AG09319 (cell line): ENCODE measurements at regions not wholly inside any gene's neighbourhood (a gene's known extent, or its start where the extent isn't known, plus 50 kb on each side); places are given as distances from the start of the nearest gene placed in this dataset.

ENCODE experiments used
- DNase-seq: peaks from one replicate; pipeline ENCODE4 v3.0.0-alpha.2; 2010; ENCODE audit warnings: low read depth; ENCODE audit errors: extremely low read depth
- CTCF ChIP-seq: IDR thresholded peaks from 2 replicates; pipeline ENCODE4 v1.5.1; 2011; ENCODE audit warnings: low read depth, mild to moderate bottlenecking, inconsistent platforms, low read length, moderate library complexity

GRCh38 chr3:66851894-66852613 lies 146.1 kb upstream of the KBTBD8 start:
- TF ChIP-seq CTCF, result no peak
- no peak for DNase-seq

- no peak for DNase-seq
- no peak for TF ChIP-seq CTCF
These were observed 143.4 kb upstream of the KBTBD8 start for GRCh38 chr3:66854601-66855151.

- no peak for TF ChIP-seq CTCF
- no peak for DNase-seq
These were observed 141.6 kb upstream of the KBTBD8 start for GRCh38 chr3:66856533-66856932.

- TF ChIP-seq CTCF, result no peak
These were observed 139.3 kb upstream of the KBTBD8 start for GRCh38 chr3:66858656-66859381.

GRCh38 chr3:66860771-66861170 lies 137.3 kb upstream of the KBTBD8 start:
- no peak for DNase-seq
- TF ChIP-seq CTCF, result no peak

More at GRCh38 chr3:66858656-66859381, 139.3 kb upstream of the KBTBD8 start:
- DNase-seq, result no peak

GRCh38 chr3:66863205-66864111 lies 134.6 kb upstream of the KBTBD8 start:
- no peak for DNase-seq
- TF ChIP-seq CTCF, result no peak
